GM12872 (cell line): ENCODE measurements at regions not wholly inside any gene's neighbourhood (a gene's known extent, or its start where the extent isn't known, plus 50 kb on each side); places are given as distances from the start of the nearest gene placed in this dataset.

Source experiments
- TF ChIP-seq, protein P1 (sequence below): IDR thresholded peaks from 3 replicates; pipeline ENCODE4 v1.5.1; 2011; ENCODE audit warnings: low read depth, mild to moderate bottlenecking, low read length, moderate library complexity; ENCODE audit not compliant: insufficient read depth

DNA sequence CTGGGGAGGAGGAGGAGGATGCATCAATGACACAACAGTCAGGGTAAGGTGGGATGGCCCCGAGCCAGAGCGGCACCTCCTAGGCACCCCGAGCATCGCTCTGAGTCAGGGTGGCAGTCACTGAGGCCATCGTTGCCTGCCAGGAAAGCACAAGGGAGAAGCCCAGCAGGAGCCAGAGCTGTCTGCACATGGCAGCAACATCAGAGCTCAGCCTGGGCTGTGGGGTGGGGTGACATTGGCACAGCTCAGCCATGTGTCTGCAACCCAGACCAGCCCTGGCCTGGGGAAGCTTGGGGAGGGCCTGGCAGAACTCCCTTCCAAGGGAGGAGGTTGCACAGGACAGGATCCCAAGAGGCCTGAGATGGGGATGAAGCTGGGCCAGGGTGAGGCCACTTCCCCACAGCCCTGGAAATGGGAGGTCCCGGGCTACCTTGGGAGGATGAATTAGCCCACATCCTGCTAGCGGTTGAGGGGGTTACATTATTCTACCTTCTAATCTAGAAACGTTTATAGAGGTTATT, 255.6 kb downstream of the MAFB start:
- TF ChIP-seq, protein P1, sequence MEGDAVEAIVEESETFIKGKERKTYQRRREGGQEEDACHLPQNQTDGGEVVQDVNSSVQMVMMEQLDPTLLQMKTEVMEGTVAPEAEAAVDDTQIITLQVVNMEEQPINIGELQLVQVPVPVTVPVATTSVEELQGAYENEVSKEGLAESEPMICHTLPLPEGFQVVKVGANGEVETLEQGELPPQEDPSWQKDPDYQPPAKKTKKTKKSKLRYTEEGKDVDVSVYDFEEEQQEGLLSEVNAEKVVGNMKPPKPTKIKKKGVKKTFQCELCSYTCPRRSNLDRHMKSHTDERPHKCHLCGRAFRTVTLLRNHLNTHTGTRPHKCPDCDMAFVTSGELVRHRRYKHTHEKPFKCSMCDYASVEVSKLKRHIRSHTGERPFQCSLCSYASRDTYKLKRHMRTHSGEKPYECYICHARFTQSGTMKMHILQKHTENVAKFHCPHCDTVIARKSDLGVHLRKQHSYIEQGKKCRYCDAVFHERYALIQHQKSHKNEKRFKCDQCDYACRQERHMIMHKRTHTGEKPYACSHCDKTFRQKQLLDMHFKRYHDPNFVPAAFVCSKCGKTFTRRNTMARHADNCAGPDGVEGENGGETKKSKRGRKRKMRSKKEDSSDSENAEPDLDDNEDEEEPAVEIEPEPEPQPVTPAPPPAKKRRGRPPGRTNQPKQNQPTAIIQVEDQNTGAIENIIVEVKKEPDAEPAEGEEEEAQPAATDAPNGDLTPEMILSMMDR = no peak

DNA sequence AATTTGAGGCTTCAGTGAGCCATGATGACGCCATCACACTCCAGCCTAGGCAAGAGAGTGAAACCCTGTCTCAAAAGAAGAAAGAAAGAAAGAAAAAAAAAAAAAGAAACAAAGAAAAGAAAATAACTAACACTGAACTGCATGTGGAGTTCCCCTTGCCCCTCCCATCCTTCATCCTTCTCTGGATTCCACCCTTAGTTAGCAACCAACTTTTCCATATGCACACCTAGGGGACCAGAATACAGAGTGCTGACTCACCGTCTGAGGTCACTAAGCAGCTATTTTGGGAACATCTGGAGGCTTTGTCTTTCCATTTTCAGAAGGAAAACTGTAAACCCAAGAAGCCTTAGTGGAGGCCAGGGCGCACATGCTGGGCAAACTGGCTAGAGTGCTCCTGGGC, 257.4 kb downstream of the MAFB start:
- TF ChIP-seq, protein P1 = no peak

DNA sequence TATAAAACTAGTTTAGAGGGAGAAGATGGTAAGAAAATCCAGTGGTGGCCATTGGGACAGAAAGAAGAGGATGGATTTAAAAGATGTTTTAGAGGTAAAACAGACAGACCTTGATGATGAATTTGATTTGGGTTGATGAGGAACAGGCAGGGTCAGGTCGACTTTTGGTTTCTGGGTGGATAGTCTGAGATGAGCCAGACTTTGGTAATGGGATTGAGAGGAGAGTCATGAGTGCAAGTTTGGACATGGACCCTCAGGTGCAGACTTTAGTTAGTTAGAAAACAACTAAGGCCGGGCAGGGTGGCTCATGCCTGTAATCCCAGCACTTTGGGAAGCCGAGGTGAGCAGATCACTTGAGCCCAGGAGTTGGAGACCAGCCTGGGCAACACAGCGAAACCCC, 257.9 kb downstream of the MAFB start:
- TF ChIP-seq, protein P1 = no peak

DNA sequence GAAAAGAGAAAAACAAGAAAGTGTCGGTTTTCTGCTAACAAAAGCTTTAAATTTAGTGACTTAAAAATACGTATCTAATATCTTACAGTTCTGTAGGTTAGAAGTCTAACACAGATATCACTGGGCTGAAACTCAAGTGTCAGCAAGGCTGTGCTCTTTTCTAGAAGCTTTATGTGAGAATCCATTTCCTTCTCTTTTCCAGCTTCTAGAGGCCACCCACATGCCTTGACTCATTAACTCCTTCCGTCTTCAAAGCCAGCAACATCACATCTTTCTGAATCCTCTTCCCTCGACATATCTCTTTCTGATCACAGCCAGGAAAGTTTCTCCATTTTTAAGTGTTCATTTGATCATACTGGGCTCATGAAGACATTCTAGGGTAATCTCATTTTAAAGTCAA, 262.0 kb downstream of the MAFB start:
- TF ChIP-seq, protein P1 = no peak

DNA sequence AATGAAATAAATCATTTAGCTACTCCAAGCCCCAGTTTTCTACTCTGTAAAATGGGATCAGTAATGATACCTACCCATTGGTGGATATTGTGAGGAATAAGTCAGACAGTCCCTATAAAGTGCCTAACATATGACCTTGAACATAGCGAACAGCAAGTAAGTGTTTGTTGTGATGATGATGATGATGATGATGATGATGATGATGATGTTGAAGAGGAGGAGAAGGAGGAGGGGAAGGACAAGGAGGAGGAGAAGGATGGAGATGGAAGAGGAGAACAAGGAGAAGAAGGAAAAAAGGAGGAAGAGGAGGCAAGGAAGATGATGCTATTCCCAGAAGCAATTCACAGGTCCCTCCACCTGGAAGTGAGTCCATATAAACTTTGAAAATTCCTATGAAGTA, 264.3 kb downstream of the MAFB start:
- TF ChIP-seq, protein P1 = no peak

DNA sequence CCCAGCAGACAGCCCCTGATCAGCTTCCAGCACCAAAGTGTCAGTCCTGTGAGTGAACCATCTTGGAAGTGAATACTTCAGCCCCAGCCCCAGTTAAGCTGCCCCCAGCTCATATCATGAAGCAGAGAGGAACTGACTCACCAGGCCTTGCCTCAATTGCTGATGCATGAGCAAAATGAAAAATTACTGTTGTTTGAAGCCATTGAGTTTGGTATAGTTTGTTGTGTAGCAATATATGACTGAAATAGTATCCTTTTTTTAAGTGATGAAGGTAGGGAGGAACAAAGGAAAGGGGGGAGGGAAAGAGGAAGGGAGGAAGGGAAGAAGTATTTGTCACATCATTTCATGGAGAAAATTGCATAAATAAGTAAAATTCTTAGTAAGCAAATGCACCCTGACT, 266.4 kb downstream of the MAFB start:
- TF ChIP-seq, protein P1 = no peak

DNA sequence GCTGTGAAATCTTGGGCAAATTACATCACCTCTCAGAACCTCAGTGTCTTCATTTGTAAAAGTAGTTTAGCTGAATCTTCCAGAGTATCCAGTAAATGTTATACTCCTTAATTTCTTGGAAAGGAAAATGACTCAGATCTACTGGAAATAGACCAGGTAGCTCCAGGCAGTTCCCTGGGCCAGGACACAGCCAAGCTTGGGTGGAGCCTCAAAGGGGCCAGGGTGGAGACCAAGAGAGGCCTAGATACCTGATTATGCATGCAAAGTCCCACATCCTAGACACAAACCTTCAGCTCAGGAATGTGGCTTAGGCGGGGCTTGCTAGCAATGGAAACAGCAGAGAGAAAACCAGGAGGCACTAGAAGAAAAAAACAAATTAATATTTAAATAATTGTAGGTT, 272.8 kb downstream of the MAFB start:
- TF ChIP-seq, protein P1 = no peak
